C4-2B (cell line): ENCODE measurements at regions not wholly inside any gene's neighbourhood (a gene's known extent, or its start where the extent isn't known, plus 50 kb on each side); places are given as distances from the start of the nearest gene placed in this dataset.

ENCODE experiments used
- CTCF ChIP-seq: fragments of 450-650 bp; conservative IDR thresholded peaks from 2 replicates; pipeline ENCODE4 v1.5.1; 2017; ENCODE audit warnings: mild to moderate bottlenecking
- ZFX ChIP-seq: fragments of 450-650 bp; IDR thresholded peaks from 2 replicates; pipeline ENCODE4 v1.6.1; 2017

GRCh38 chr4:19171832-19172231, 1079.9 kb upstream of the SLIT2 start:
- TF ChIP-seq CTCF (no peak), ZFX (no peak)
